Upper lobe of left lung (tissue), 4 donors: ENCODE measurements at regions not wholly inside any gene's neighbourhood (a gene's known extent, or its start where the extent isn't known, plus 50 kb on each side); places are given as distances from the start of the nearest gene placed in this dataset.

ENCODE experiments used
- POLR2A ChIP-seq, 4 donors: fragments of 450-650 bp; IDR thresholded peaks; one replicate each; pipeline ENCODE4 v1.5.1; 2016 to 2017; ENCODE audit warnings: antibody characterized with exemption in 4 of 4, mild to moderate bottlenecking in 2 of 4
- POLR2AphosphoS5 ChIP-seq, 2 donors: sonication (generic); formaldehyde crosslinking; IDR thresholded peaks; one replicate each; pipeline ENCODE4 v1.5.1; 2017; ENCODE audit warnings: antibody characterized with exemption in 2 of 2
- TF ChIP-seq, protein P1 (sequence below), 6 experiments: fragments of 450-650 bp in 4 of 6; fragments of 200-600 bp in 2 of 6; sonication (generic) in 2 of 6; IDR thresholded peaks; one replicate each; pipeline ENCODE4 v1.5.1; 2016 to 2019; ENCODE audit warnings: antibody characterized with exemption in 6 of 6

DNA sequence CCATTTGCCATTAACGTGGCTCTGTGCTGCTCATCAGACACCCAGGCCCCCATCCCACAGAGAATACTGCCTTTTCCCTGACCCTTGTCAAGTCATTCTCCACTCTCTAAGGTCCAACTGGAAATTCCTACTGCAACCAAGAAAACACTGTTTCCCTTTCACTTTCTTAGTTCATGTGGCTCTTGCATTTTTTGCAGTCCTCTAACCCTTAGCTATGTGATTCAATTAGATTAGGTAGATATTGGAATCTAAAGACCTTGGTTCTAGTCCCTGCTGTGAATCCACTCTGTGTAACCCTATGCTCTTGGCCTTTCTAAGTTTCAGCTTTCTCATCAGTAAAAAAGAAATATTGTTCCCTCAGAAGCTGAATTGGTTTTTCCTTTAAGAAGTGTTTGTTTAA, 649.4 kb downstream of the CCDC171 start:
- TF ChIP-seq POLR2A (IDR thresholded peaks at IDR 0.05), result no peak
- TF ChIP-seq, protein P1, sequence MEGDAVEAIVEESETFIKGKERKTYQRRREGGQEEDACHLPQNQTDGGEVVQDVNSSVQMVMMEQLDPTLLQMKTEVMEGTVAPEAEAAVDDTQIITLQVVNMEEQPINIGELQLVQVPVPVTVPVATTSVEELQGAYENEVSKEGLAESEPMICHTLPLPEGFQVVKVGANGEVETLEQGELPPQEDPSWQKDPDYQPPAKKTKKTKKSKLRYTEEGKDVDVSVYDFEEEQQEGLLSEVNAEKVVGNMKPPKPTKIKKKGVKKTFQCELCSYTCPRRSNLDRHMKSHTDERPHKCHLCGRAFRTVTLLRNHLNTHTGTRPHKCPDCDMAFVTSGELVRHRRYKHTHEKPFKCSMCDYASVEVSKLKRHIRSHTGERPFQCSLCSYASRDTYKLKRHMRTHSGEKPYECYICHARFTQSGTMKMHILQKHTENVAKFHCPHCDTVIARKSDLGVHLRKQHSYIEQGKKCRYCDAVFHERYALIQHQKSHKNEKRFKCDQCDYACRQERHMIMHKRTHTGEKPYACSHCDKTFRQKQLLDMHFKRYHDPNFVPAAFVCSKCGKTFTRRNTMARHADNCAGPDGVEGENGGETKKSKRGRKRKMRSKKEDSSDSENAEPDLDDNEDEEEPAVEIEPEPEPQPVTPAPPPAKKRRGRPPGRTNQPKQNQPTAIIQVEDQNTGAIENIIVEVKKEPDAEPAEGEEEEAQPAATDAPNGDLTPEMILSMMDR (IDR thresholded peaks at IDR 0.05), result no peak
- no peak for TF ChIP-seq POLR2AphosphoS5 (IDR thresholded peaks at IDR 0.05)
